HepG2 (cell line): ENCODE measurements at regions not wholly inside any gene's neighbourhood (a gene's known extent, or its start where the extent isn't known, plus 50 kb on each side); places are given as distances from the start of the nearest gene placed in this dataset.

Experiments
- ATAD3A ChIP-seq: sonication (generic); formaldehyde crosslinking; IDR thresholded peaks from 2 replicates; pipeline ENCODE4 v1.4.0; 2020; ENCODE audit warnings: missing genetic modification reagents
- BCL3 ChIP-seq: sonication (generic); formaldehyde crosslinking; IDR thresholded peaks from 2 replicates; pipeline ENCODE4 v1.5.1; 2020; ENCODE audit warnings: mild to moderate bottlenecking, missing genetic modification reagents, moderate library complexity
- CSRNP1 ChIP-seq: sonication (generic); formaldehyde crosslinking; IDR thresholded peaks from 2 replicates; pipeline ENCODE4 v1.8.1; 2023; ENCODE audit warnings: mild to moderate bottlenecking, missing genetic modification reagents
- NFE2 ChIP-seq: sonication (generic); formaldehyde crosslinking; IDR thresholded peaks from 2 replicates; pipeline ENCODE4 v1.4.0; 2020; ENCODE audit warnings: missing genetic modification reagents
- ZNF24 ChIP-seq: fragments of 450-650 bp; IDR thresholded peaks from 2 replicates; pipeline ENCODE4 v1.6.1; 2017; ENCODE audit warnings: antibody characterized with exemption, mild to moderate bottlenecking

- TF ChIP-seq NFE2 (no peak), CSRNP1 (no peak), ATAD3A (CRISPR knock-in tag) (no peak), ZNF24 (no peak), BCL3 (CRISPR knock-in tag) (no peak)
These were observed 69.9 kb upstream of the SLC35F3 start for GRCh38 chr1:233834609-233835008.
